NCI-H2081 (cell line): ENCODE measurements at regions not wholly inside any gene's neighbourhood (a gene's known extent, or its start where the extent isn't known, plus 50 kb on each side); places are given as distances from the start of the nearest gene placed in this dataset.
"Not testable (repeated sequence)": the region's sequence is repeated elsewhere in the genome, so short reads cannot be mapped to it uniquely, and the experiment has no call there.

Source experiments
- DNase-seq, 2 experiments: peaks; one replicate each; lab custom pipeline; 2025; lab: John Stamatoyannopoulos, UW

GRCh38 chrX:104376937-104377336, 122.2 kb upstream of the ESX1 start:
- no peak for DNase-seq

GRCh38 chrX:104372547-104372946, 117.8 kb upstream of the ESX1 start:
- DNase-seq = no peak

- DNase-seq = no peak
Observed at GRCh38 chrX:104370089-104370488, 115.4 kb upstream of the ESX1 start.

GRCh38 chrX:104360774-104361173, 106.0 kb upstream of the ESX1 start:
- DNase-seq = not testable (repeated sequence)

GRCh38 chrX:104359124-104359523, 104.4 kb upstream of the ESX1 start:
- no peak for DNase-seq

GRCh38 chrX:104351173-104351769, 96.5 kb upstream of the ESX1 start:
- no peak for DNase-seq

- DNase-seq = no peak
Observed at GRCh38 chrX:104347860-104348259, 93.1 kb upstream of the ESX1 start.

GRCh38 chrX:104343428-104344129, 88.8 kb upstream of the ESX1 start:
- DNase-seq = peak; percentile 53 to 58

GRCh38 chrX:104342065-104342464, 87.3 kb upstream of the ESX1 start:
- DNase-seq = no peak

GRCh38 chrX:104335756-104336155, 81.0 kb upstream of the ESX1 start:
- DNase-seq = no peak

- no peak for DNase-seq
Observed at GRCh38 chrX:104334971-104335370, 80.2 kb upstream of the ESX1 start.

- DNase-seq = no peak
Observed at GRCh38 chrX:104330966-104331365, 76.2 kb upstream of the ESX1 start.

GRCh38 chrX:104329731-104330130, 75.0 kb upstream of the ESX1 start:
- DNase-seq = no peak

GRCh38 chrX:104325213-104325585, 70.5 kb upstream of the ESX1 start:
- DNase-seq = no peak

GRCh38 chrX:104324461-104325212, 69.9 kb upstream of the ESX1 start:
- DNase-seq = no peak

- DNase-seq = no peak
Observed at GRCh38 chrX:104319346-104319745, 64.6 kb upstream of the ESX1 start.

GRCh38 chrX:104318330-104319009, 63.7 kb upstream of the ESX1 start:
- no peak for DNase-seq

- no peak for DNase-seq
Observed at GRCh38 chrX:104316739-104317138, 62.0 kb upstream of the ESX1 start.

- DNase-seq = no peak
Observed at GRCh38 chrX:104315555-104315954, 60.8 kb upstream of the ESX1 start.

- no peak for DNase-seq
Observed at GRCh38 chrX:104310657-104311254, 56.0 kb upstream of the ESX1 start.

GRCh38 chrX:104310090-104310489, 55.4 kb upstream of the ESX1 start:
- peak in 1 of 2 experiments; percentile 12 for DNase-seq

- DNase-seq = no peak
Observed at GRCh38 chrX:104309169-104309568, 54.4 kb upstream of the ESX1 start.
